Peyer's patch (tissue), 4 donors: ENCODE measurements at regions not wholly inside any gene's neighbourhood (a gene's known extent, or its start where the extent isn't known, plus 50 kb on each side); places are given as distances from the start of the nearest gene placed in this dataset.

Experiments used
- DNase-seq, 3 donors: peaks; one replicate each; pipeline ENCODE4 v3.0.0-alpha.2; 2017 to 2019
- H3K27ac ChIP-seq, 4 donors: fragments of 200-600 bp; sonication (generic); one replicate each; pipeline ENCODE4 v1.5.1; 2016 to 2019
- H3K27me3 ChIP-seq, 2 donors: fragments of 200-600 bp; sonication (generic); one replicate each; pipeline ENCODE4 v1.5.1; 2019
- H3K36me3 ChIP-seq, 3 donors: fragments of 200-600 bp; sonication (generic); one replicate each; pipeline ENCODE4 v1.5.1; 2016 to 2019
- H3K4me1 ChIP-seq, 4 donors: fragments of 200-600 bp; sonication (generic); one replicate each; pipeline ENCODE4 v1.5.1; 2016 to 2019
- H3K4me3 ChIP-seq, 4 donors: fragments of 200-600 bp; sonication (generic); 1 replicate in 3 of 4; 2 replicates in 1 of 4; pipeline ENCODE4 v1.5.1; 2016 to 2019; ENCODE audit warnings: mild to moderate bottlenecking in 1 of 4
- H3K9me3 ChIP-seq, 4 donors: fragments of 200-600 bp; sonication (generic); one replicate each; pipeline ENCODE4 v1.5.1; 2016 to 2019; ENCODE audit warnings: mild to moderate bottlenecking in 1 of 4
- CTCF ChIP-seq, 6 experiments: fragments of 450-650 bp in 4 of 6; fragments of 200-600 bp in 2 of 6; sonication (generic) in 1 of 6; IDR thresholded peaks; one replicate each; pipeline ENCODE4 v1.5.1; 2017 to 2019; ENCODE audit warnings: antibody characterized with exemption in 6 of 6, mild to moderate bottlenecking in 3 of 6, moderate library complexity in 1 of 6
- POLR2A ChIP-seq, 2 donors: fragments of 450-650 bp; IDR thresholded peaks; one replicate each; pipeline ENCODE4 v1.5.1; 2017; ENCODE audit warnings: antibody characterized with exemption in 2 of 2, mild to moderate bottlenecking in 2 of 2, moderate library complexity in 2 of 2

- H3K4me1 ChIP-seq = no peaks in the 10 kb centered on the region
- no peak for DNase-seq
- no peaks in the 10 kb centered on the region for H3K27me3 ChIP-seq
- no peaks in the 10 kb centered on the region for H3K9me3 ChIP-seq
- no peaks in the 10 kb centered on the region for H3K36me3 ChIP-seq
- TF ChIP-seq CTCF (IDR thresholded peaks at IDR 0.05) (no peak), POLR2A (IDR thresholded peaks at IDR 0.05) (no peak)
- no peak overlapping the region for H3K4me3 ChIP-seq
- no peak overlapping the region for H3K27ac ChIP-seq
These were observed 66.0 kb upstream of the IRX4 start for GRCh38 chr5:1948663-1949191.

- DNase-seq = no peak
- no peak overlapping the region for H3K4me3 ChIP-seq
- no peaks in the 10 kb centered on the region for H3K27me3 ChIP-seq
- H3K9me3 ChIP-seq = no peaks in the 10 kb centered on the region
- no peak for TF ChIP-seq CTCF (IDR thresholded peaks at IDR 0.05)
- TF ChIP-seq POLR2A (IDR thresholded peaks at IDR 0.05) = no peak
- no peak overlapping the region for H3K27ac ChIP-seq
- H3K36me3 ChIP-seq = no peaks in the 10 kb centered on the region
- H3K4me1 ChIP-seq = no peaks in the 10 kb centered on the region
These were observed 65.4 kb upstream of the IRX4 start for GRCh38 chr5:1948111-1948510.

- Histone ChIP-seq H3K27ac (no peak overlapping the region), H3K36me3 (no peaks in the 10 kb centered on the region), H3K27me3 (no peaks in the 10 kb centered on the region), H3K4me1 (no peaks in the 10 kb centered on the region), H3K4me3 (no peak overlapping the region), H3K9me3 (no peaks in the 10 kb centered on the region)
- DNase-seq = no peak
- no peak for TF ChIP-seq CTCF (IDR thresholded peaks at IDR 0.05)
- TF ChIP-seq POLR2A (IDR thresholded peaks at IDR 0.05) = no peak
These were observed 64.1 kb upstream of the IRX4 start for GRCh38 chr5:1946776-1947175.

GRCh38 chr5:1946122-1946677 is 63.5 kb upstream of the IRX4 start:
- H3K9me3 ChIP-seq = no peaks in the 10 kb centered on the region
- no peak for DNase-seq
- no peaks in the 10 kb centered on the region for H3K27me3 ChIP-seq
- no peaks in the 10 kb centered on the region for H3K36me3 ChIP-seq
- no peak overlapping the region for H3K27ac ChIP-seq
- no peaks in the 10 kb centered on the region for H3K4me1 ChIP-seq
- TF ChIP-seq POLR2A (IDR thresholded peaks at IDR 0.05) (no peak), CTCF (IDR thresholded peaks at IDR 0.05) (no peak)
- H3K4me3 ChIP-seq = no peak overlapping the region

- Histone ChIP-seq H3K4me1 (no peaks in the 10 kb centered on the region), H3K4me3 (no peak overlapping the region), H3K9me3 (no peaks in the 10 kb centered on the region), H3K27ac (no peak overlapping the region), H3K27me3 (no peaks in the 10 kb centered on the region), H3K36me3 (no peaks in the 10 kb centered on the region)
- DNase-seq = no peak
- TF ChIP-seq POLR2A (IDR thresholded peaks at IDR 0.05) = no peak
- no peak for TF ChIP-seq CTCF (IDR thresholded peaks at IDR 0.05)
These were observed 62.9 kb upstream of the IRX4 start for GRCh38 chr5:1945606-1946005.

GRCh38 chr5:1944408-1944807 is 61.7 kb upstream of the IRX4 start:
- no peak overlapping the region for H3K27ac ChIP-seq
- no peaks in the 10 kb centered on the region for H3K27me3 ChIP-seq
- no peaks in the 10 kb centered on the region for H3K9me3 ChIP-seq
- no peak for TF ChIP-seq POLR2A (IDR thresholded peaks at IDR 0.05)
- no peak for TF ChIP-seq CTCF (IDR thresholded peaks at IDR 0.05)
- no peak for DNase-seq
- no peaks in the 10 kb centered on the region for H3K36me3 ChIP-seq
- no peak overlapping the region for H3K4me3 ChIP-seq
- H3K4me1 ChIP-seq = no peaks in the 10 kb centered on the region
